GM12878 (cell line): ENCODE measurements at regions not wholly inside any gene's neighbourhood (a gene's known extent, or its start where the extent isn't known, plus 50 kb on each side); places are given as distances from the start of the nearest gene placed in this dataset.

ENCODE experiments used
- ATAC-seq: fragments of 200-7000 bp; cut with Tn5 transposase; 3 replicates; pipeline ENCODE4 v1.9.1; 2020; ENCODE audit warnings: mild to moderate bottlenecking, moderate library complexity
- BruUV-seq: library from RNA; stranded (reverse); fragments of 400-500 nt; replicated peaks from 2 replicates; lab custom pipeline; 2021; lab: Mats Ljungman, UMichigan
- CTCF ChIA-PET: fragments of 300-600 bp; sonication (Branson Sonifier 250); formaldehyde crosslinking; extraction: SDS; loops from one replicate; lab custom pipeline; 2021; ENCODE audit warnings: inconsistent platforms; lab: Yijun Ruan, JAX
- POLR2A ChIA-PET: fragments of 350-600 bp; formaldehyde crosslinking; extraction: SDS; loops from one replicate; lab custom pipeline; 2021; ENCODE audit warnings: inconsistent platforms; lab: Charles Lee
- RAD21 ChIA-PET: fragments of 300-600 bp; sonication (Branson Sonifier 250); formaldehyde crosslinking; loops from one replicate; lab custom pipeline; 2023; ENCODE audit warnings: antibody characterized with exemption; ENCODE audit not compliant: unreplicated experiment; lab: Charles Lee
- SMC1A ChIA-PET: fragments of 300-600 bp; sonication (Branson Sonifier 250); formaldehyde crosslinking; loops from one replicate; lab custom pipeline; 2023; ENCODE audit not compliant: unreplicated experiment, uncharacterized antibody; lab: Charles Lee
- DNase-seq: peaks from one replicate; pipeline ENCODE4 v3.0.0-alpha.2; 2011; ENCODE audit warnings: low read depth, low spot score
- FAIRE-seq: peaks from 3 replicates; lab custom pipeline; 2011; peaks lifted over from hg19 to GRCh38; lab: Jason Lieb, UNC
- H2AFZ ChIP-seq: 2 replicates; pipeline ENCODE4 v1.6.0; 2011; ENCODE audit warnings: low read depth, low read length, control low read depth; ENCODE audit not compliant: control insufficient read depth
- H3K27ac ChIP-seq: 2 replicates; pipeline ENCODE4 v1.5.1; 2011; ENCODE audit warnings: control low read depth; ENCODE audit not compliant: control insufficient read depth, insufficient read depth
- H3K27me3 ChIP-seq, 2 experiments: replicated peaks in 1 of 2; 2 replicates each; pipeline versions ENCODE4 v1.6.0 to v1.6.1; 2011; ENCODE audit warnings: low read length in 1 of 2; ENCODE audit not compliant: control insufficient read depth in 2 of 2, insufficient read depth in 2 of 2
- H3K36me3 ChIP-seq, 2 experiments: 2 replicates each; pipeline ENCODE4 v1.5.1; 2011; ENCODE audit warnings: low read length in 1 of 2; ENCODE audit not compliant: control insufficient read depth in 2 of 2, insufficient read depth in 2 of 2
- H3K4me1 ChIP-seq: 2 replicates; pipeline ENCODE4 v1.6.1; 2011; ENCODE audit warnings: mild to moderate bottlenecking, low read length, moderate library complexity, mixed read lengths; ENCODE audit not compliant: control insufficient read depth, insufficient read depth
- H3K4me2 ChIP-seq: 2 replicates; pipeline ENCODE4 v1.6.0; 2011; ENCODE audit warnings: control low read depth; ENCODE audit not compliant: control insufficient read depth, insufficient read depth
- H3K4me3 ChIP-seq: fragments of 200-600 bp; sonication (generic); 2 replicates; pipeline ENCODE4 v1.5.1; 2016
- H3K79me2 ChIP-seq: 2 replicates; pipeline ENCODE4 v1.6.0; 2011; ENCODE audit warnings: low read length; ENCODE audit not compliant: control insufficient read depth, insufficient read depth
- H3K9ac ChIP-seq: 2 replicates; pipeline ENCODE4 v1.8.0; 2011; ENCODE audit warnings: low read length, control low read depth, mixed read lengths; ENCODE audit not compliant: control insufficient read depth, insufficient read depth
- H3K9me3 ChIP-seq: replicated peaks from 3 replicates; pipeline ENCODE4 v1.5.1; 2011; ENCODE audit warnings: mild to moderate bottlenecking, low read length; ENCODE audit not compliant: control insufficient read depth, insufficient read depth
- H4K20me1 ChIP-seq: 2 replicates; pipeline ENCODE4 v1.6.0; 2011; ENCODE audit not compliant: control insufficient read depth, insufficient read depth
- ATF2 ChIP-seq: IDR thresholded peaks from 2 replicates; pipeline ENCODE4 v1.6.1; 2012; ENCODE audit warnings: low read length, inconsistent platforms
- BRCA1 ChIP-seq: IDR thresholded peaks from 2 replicates; pipeline ENCODE4 v1.6.1; 2011; ENCODE audit warnings: low read depth, low read length, improper control_type of control experiment
- CBFB ChIP-seq: IDR thresholded peaks from 2 replicates; pipeline ENCODE4 v1.6.1; 2016; ENCODE audit warnings: antibody characterized with exemption, low read depth
- FOS ChIP-seq: IDR thresholded peaks from 3 replicates; pipeline ENCODE4 v1.6.1; 2011; ENCODE audit warnings: borderline replicate concordance; ENCODE audit not compliant: insufficient read length; ENCODE audit errors: extremely low read depth
- IRF4 ChIP-seq: IDR thresholded peaks from 2 replicates; pipeline ENCODE4 v1.6.1; 2011; ENCODE audit warnings: low read depth, low read length
- JUNB ChIP-seq: IDR thresholded peaks from 2 replicates; pipeline ENCODE4 v1.6.1; 2016; ENCODE audit warnings: antibody characterized with exemption, mild to moderate bottlenecking
- KDM1A ChIP-seq: fragments of 200-600 bp; sonication (generic); IDR thresholded peaks from 2 replicates; pipeline ENCODE4 v1.6.1; 2016; ENCODE audit warnings: borderline replicate concordance
- MLLT1 ChIP-seq: fragments of 450-650 bp; IDR thresholded peaks from 2 replicates; pipeline ENCODE4 v1.6.1; 2016; ENCODE audit warnings: mild to moderate bottlenecking
- SP1 ChIP-seq: IDR thresholded peaks from one replicate; pipeline ENCODE4 v1.6.1; 2011; ENCODE audit warnings: low read depth, low read length
- WGBS: methylation state at CpG from one replicate; pipeline ENCODE4 v1.1.6; 2016; ENCODE audit warnings: low lambda C conversion rate; ENCODE audit not compliant: insufficient replicate concordance, insufficient coverage; ENCODE audit errors: missing lambda C conversion rate; 5-methylcytosine and 5-hydroxymethylcytosine counted together
- in situ Hi-C: fragments of 300-500 bp; cut with MboI; formaldehyde crosslinking; loops from 9 replicates; pipeline ENCODE4 v1.14.3; 2018; ENCODE audit warnings: mixed read lengths
- intact Hi-C: fragments of 100-400 bp; cut with micrococcal nuclease; formaldehyde crosslinking; loops from one replicate; pipeline ENCODE4 v1.14.2; 2022; ENCODE audit not compliant: unreplicated experiment

GRCh38 chr18:26792661-26793060, 72.8 kb downstream of the AQP4 start:
- Histone ChIP-seq H3K4me1 (no peaks in the 10 kb centered on the region), H3K4me3 (no peak overlapping the region)
- TF ChIP-seq IRF4 (no peak), ATF2 (no peak), BRCA1 (no peak), MLLT1 (no peak)
- TF ChIP-seq, all 136 proteins: peak for 0
- SMC1A ChIA-PET = no interaction called here
- no peaks in the 10 kb centered on the region; a peak in 1 of 4 replicates for H3K27me3 ChIP-seq
- H3K79me2 ChIP-seq = no peaks in the 10 kb centered on the region
- no peaks in the 10 kb centered on the region for H4K20me1 ChIP-seq
- RAD21 ChIA-PET = no interaction called here
- no peak overlapping the region for H3K9ac ChIP-seq
- no peak for FAIRE-seq
- CTCF ChIA-PET = no interaction called here
- in situ Hi-C loops = no loop called here
- intact Hi-C loops = no loop called here
- H3K9me3 ChIP-seq = no peaks in the 10 kb centered on the region
- no peak for DNase-seq
- ATAC-seq = no peak
- no TSS peak for BruUV-seq
- H3K36me3 ChIP-seq = no peaks in the 10 kb centered on the region
- no peak overlapping the region for H3K4me2 ChIP-seq
- H3K27ac ChIP-seq = no peak overlapping the region
- whole genome bisulfite sequencing = 95% methylated on average over 1 of the region's 1 CpG
- POLR2A ChIA-PET = no interaction called here
- H2AFZ ChIP-seq = no peak overlapping the region

- intact Hi-C loops (no loop called here), in situ Hi-C loops (no loop called here)
- H3K36me3 ChIP-seq = no peaks in the 10 kb centered on the region
- ATAC-seq = no peak
- H3K4me3 ChIP-seq = no peak overlapping the region
- no TSS peak for BruUV-seq
- no peak overlapping the region for H3K27ac ChIP-seq
- no peak for TF ChIP-seq JUNB
- TF ChIP-seq KDM1A = no peak
- TF ChIP-seq CBFB = no peak
- no peak for TF ChIP-seq FOS
- TF ChIP-seq SP1 = no peak
- H3K4me1 ChIP-seq = no peaks in the 10 kb centered on the region
- H3K27me3 ChIP-seq = no peaks in the 10 kb centered on the region; a peak in 1 of 4 replicates
- no peak for FAIRE-seq
- SMC1A ChIA-PET = interaction anchor here (0.6 kb wide), 1 partner anchor 181 kb away, joined by 3 read pairs; no protein-coding TSS in a partner anchor
- H3K9me3 ChIP-seq = no peaks in the 10 kb centered on the region
- no peak overlapping the region for H3K4me2 ChIP-seq
- no peaks in the 10 kb centered on the region for H3K79me2 ChIP-seq
- DNase-seq = no peak
- POLR2A ChIA-PET = no interaction called here
- RAD21 ChIA-PET = interaction anchor here (1.1 kb wide), 1 partner anchor 39 kb away, joined by 3 read pairs; no protein-coding TSS in a partner anchor
- CTCF ChIA-PET = interaction anchor here (0.6 kb wide), 1 partner anchor 12 kb away, joined by 3 read pairs; no protein-coding TSS in a partner anchor
- H4K20me1 ChIP-seq = no peaks in the 10 kb centered on the region
- H3K9ac ChIP-seq = no peak overlapping the region
- H2AFZ ChIP-seq = no peak overlapping the region
Observed at GRCh38 chr18:26791676-26792075, 73.8 kb downstream of the AQP4 start.
